ENCODE measurements at regions not wholly inside any gene's neighbourhood (a gene's known extent, or its start where the extent isn't known, plus 50 kb on each side); places are given as distances from the start of the nearest gene placed in this dataset.

DNA sequence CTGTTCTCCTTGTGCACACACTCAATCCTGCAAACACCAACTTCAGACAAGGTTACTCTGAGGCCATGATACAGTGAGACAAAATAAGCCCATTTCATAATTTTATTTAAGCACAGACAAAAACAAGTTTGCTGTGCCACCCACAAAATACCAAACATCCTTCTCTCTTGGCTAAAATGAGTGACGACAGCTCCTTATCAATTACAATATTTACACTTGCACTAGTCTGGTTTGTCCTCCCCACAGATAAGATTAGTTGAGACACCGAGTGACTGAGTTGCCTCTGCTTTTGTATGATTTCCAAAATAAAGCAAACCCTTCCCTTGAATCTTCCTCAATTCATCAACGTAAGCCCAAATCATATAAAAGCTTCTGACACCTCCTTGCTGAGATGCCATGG lies 233.5 kb upstream of the ATP10A start:
- no peak overlapping the region for H3K4me3 ChIP-seq (ENCODE audit: low read depth, low read length)
- no peak for DNase-seq (ENCODE audit: low read depth)
- TF ChIP-seq MYC (IDR thresholded peaks at IDR 0.05; ENCODE audit: low read depth, low read length) (no peak), CTCF (IDR thresholded peaks at IDR 0.05; ENCODE audit: low read depth, low read length) (no peak), POLR2A (IDR thresholded peaks at IDR 0.05; ENCODE audit: extremely low read depth, insufficient read length) (no peak)
- TF ChIP-seq, protein P1, sequence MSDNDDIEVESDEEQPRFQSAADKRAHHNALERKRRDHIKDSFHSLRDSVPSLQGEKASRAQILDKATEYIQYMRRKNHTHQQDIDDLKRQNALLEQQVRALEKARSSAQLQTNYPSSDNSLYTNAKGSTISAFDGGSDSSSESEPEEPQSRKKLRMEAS (IDR thresholded peaks at IDR 0.05; ENCODE audit: low read depth, low read length) = no peak

- no peak for TF ChIP-seq POLR2A (IDR thresholded peaks at IDR 0.05; ENCODE audit: extremely low read depth, insufficient read length)
- DNase-seq (ENCODE audit: low read depth) = no peak
- H3K4me3 ChIP-seq (ENCODE audit: low read depth, low read length) = no peak overlapping the region
These were observed 232.7 kb upstream of the ATP10A start for GRCh38 chr15:26095710-26096330.

DNA sequence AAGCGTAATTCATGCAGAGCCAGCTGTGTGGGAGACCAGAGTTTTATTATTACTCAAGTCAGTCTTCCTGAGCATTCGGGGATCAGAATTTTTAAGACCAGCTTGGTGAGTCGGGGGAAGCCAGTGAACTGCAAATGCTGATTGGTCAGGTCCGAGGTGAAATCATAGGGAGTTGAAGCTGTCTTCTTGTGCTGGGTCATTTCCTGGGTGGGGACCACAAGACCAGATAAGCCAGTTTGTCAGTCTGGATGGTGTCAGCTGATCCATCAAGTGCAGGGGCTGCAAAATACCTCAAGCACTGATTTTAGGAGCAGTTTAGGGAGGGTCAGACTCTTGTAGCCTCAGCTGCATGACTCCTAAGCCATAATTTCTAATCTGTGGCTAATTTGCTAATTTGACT lies 228.1 kb upstream of the ATP10A start:
- peak; percentile 35 for DNase-seq (ENCODE audit: low read depth)
- no peak for TF ChIP-seq POLR2A (IDR thresholded peaks at IDR 0.05; ENCODE audit: extremely low read depth, insufficient read length)
- TF ChIP-seq CTCF (IDR thresholded peaks at IDR 0.05; ENCODE audit: low read depth, low read length) = no peak
- no peak for TF ChIP-seq MYC (IDR thresholded peaks at IDR 0.05; ENCODE audit: low read depth, low read length)
- TF ChIP-seq, protein P1 (IDR thresholded peaks at IDR 0.05; ENCODE audit: low read depth, low read length) = no peak
- H3K4me3 ChIP-seq (ENCODE audit: low read depth, low read length) = no peak overlapping the region

GRCh38 chr15:26087881-26088280 lies 224.8 kb upstream of the ATP10A start:
- DNase-seq (ENCODE audit: low read depth) = no peak
- no peak for TF ChIP-seq CTCF (IDR thresholded peaks at IDR 0.05; ENCODE audit: low read depth, low read length)
- TF ChIP-seq MYC (IDR thresholded peaks at IDR 0.05; ENCODE audit: low read depth, low read length) = no peak
- TF ChIP-seq, protein P1 (IDR thresholded peaks at IDR 0.05; ENCODE audit: low read depth, low read length) = no peak
- TF ChIP-seq POLR2A (IDR thresholded peaks at IDR 0.05; ENCODE audit: extremely low read depth, insufficient read length) = no peak
- no peak overlapping the region for H3K4me3 ChIP-seq (ENCODE audit: low read depth, low read length)

- no peak overlapping the region for H3K4me3 ChIP-seq (ENCODE audit: low read depth, low read length)
- TF ChIP-seq POLR2A (IDR thresholded peaks at IDR 0.05; ENCODE audit: extremely low read depth, insufficient read length) = no peak
- TF ChIP-seq, protein P1 (IDR thresholded peaks at IDR 0.05; ENCODE audit: low read depth, low read length) = no peak
- no peak for TF ChIP-seq CTCF (IDR thresholded peaks at IDR 0.05; ENCODE audit: low read depth, low read length)
- TF ChIP-seq MYC (IDR thresholded peaks at IDR 0.05; ENCODE audit: low read depth, low read length) = no peak
- no peak for DNase-seq (ENCODE audit: low read depth)
These were observed 224.3 kb upstream of the ATP10A start for GRCh38 chr15:26087395-26087794.

GRCh38 chr15:26084771-26085170 lies 221.6 kb upstream of the ATP10A start:
- TF ChIP-seq CTCF (IDR thresholded peaks at IDR 0.05; ENCODE audit: low read depth, low read length) = no peak
- TF ChIP-seq POLR2A (IDR thresholded peaks at IDR 0.05; ENCODE audit: extremely low read depth, insufficient read length) = no peak
- TF ChIP-seq MYC (IDR thresholded peaks at IDR 0.05; ENCODE audit: low read depth, low read length) = no peak
- TF ChIP-seq, protein P1 (IDR thresholded peaks at IDR 0.05; ENCODE audit: low read depth, low read length) = no peak
- H3K4me3 ChIP-seq (ENCODE audit: low read depth, low read length) = no peak overlapping the region
- DNase-seq (ENCODE audit: low read depth) = no peak
